ENCODE measurements at regions not wholly inside any gene's neighbourhood (a gene's known extent, or its start where the extent isn't known, plus 50 kb on each side); places are given as distances from the start of the nearest gene placed in this dataset.

DNA sequence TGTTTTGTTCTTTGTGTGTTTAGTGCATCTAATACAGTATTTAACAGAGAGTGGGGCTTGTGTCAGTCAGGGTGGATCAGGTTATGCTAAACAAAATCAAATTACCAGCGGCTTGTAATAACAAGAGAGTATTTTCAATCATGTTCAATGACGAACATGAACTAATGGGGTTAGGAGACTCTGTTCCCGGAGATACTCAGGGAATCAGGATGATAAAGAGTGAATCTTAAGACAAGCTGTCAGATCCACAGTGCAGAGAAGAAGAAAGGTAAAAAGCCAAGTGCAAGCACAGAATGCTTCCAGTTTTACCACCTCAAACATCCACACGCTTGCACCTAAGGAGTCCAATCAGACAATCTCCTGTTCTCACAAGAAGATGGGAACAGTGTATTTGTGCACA lies 1331.5 kb upstream of the TMEM132C start:
- TF ChIP-seq, protein P1, sequence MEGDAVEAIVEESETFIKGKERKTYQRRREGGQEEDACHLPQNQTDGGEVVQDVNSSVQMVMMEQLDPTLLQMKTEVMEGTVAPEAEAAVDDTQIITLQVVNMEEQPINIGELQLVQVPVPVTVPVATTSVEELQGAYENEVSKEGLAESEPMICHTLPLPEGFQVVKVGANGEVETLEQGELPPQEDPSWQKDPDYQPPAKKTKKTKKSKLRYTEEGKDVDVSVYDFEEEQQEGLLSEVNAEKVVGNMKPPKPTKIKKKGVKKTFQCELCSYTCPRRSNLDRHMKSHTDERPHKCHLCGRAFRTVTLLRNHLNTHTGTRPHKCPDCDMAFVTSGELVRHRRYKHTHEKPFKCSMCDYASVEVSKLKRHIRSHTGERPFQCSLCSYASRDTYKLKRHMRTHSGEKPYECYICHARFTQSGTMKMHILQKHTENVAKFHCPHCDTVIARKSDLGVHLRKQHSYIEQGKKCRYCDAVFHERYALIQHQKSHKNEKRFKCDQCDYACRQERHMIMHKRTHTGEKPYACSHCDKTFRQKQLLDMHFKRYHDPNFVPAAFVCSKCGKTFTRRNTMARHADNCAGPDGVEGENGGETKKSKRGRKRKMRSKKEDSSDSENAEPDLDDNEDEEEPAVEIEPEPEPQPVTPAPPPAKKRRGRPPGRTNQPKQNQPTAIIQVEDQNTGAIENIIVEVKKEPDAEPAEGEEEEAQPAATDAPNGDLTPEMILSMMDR (IDR thresholded peaks at IDR 0.05): no peak
- TF ChIP-seq EZH2 (IDR thresholded peaks at IDR 0.05; ENCODE audit: borderline replicate concordance, insufficient read depth, low read depth, low read length, poor library complexity, severe bottlenecking): no peak

All from B cell (primary cell).